Peyer's patch (tissue), 4 donors: ENCODE measurements at regions not wholly inside any gene's neighbourhood (a gene's known extent, or its start where the extent isn't known, plus 50 kb on each side); places are given as distances from the start of the nearest gene placed in this dataset.

Experiments
- DNase-seq, 3 donors: peaks; one replicate each; pipeline ENCODE4 v3.0.0-alpha.2; 2017 to 2019
- H3K27ac ChIP-seq, 4 donors: fragments of 200-600 bp; sonication (generic); one replicate each; pipeline ENCODE4 v1.5.1; 2016 to 2019
- H3K27me3 ChIP-seq, 2 donors: fragments of 200-600 bp; sonication (generic); one replicate each; pipeline ENCODE4 v1.5.1; 2019
- H3K36me3 ChIP-seq, 3 donors: fragments of 200-600 bp; sonication (generic); one replicate each; pipeline ENCODE4 v1.5.1; 2016 to 2019
- H3K4me1 ChIP-seq, 4 donors: fragments of 200-600 bp; sonication (generic); one replicate each; pipeline ENCODE4 v1.5.1; 2016 to 2019
- H3K4me3 ChIP-seq, 4 donors: fragments of 200-600 bp; sonication (generic); 1 replicate in 3 of 4; 2 replicates in 1 of 4; pipeline ENCODE4 v1.5.1; 2016 to 2019; ENCODE audit warnings: mild to moderate bottlenecking in 1 of 4
- H3K9me3 ChIP-seq, 4 donors: fragments of 200-600 bp; sonication (generic); one replicate each; pipeline ENCODE4 v1.5.1; 2016 to 2019; ENCODE audit warnings: mild to moderate bottlenecking in 1 of 4
- CTCF ChIP-seq, 6 experiments: fragments of 450-650 bp in 4 of 6; fragments of 200-600 bp in 2 of 6; sonication (generic) in 1 of 6; IDR thresholded peaks; one replicate each; pipeline ENCODE4 v1.5.1; 2017 to 2019; ENCODE audit warnings: antibody characterized with exemption in 6 of 6, mild to moderate bottlenecking in 3 of 6, moderate library complexity in 1 of 6
- POLR2A ChIP-seq, 2 donors: fragments of 450-650 bp; IDR thresholded peaks; one replicate each; pipeline ENCODE4 v1.5.1; 2017; ENCODE audit warnings: antibody characterized with exemption in 2 of 2, mild to moderate bottlenecking in 2 of 2, moderate library complexity in 2 of 2

- TF ChIP-seq CTCF (IDR thresholded peaks at IDR 0.05), result no peak
- DNase-seq, result no peak
- H3K4me1 ChIP-seq, result no peaks in the 10 kb centered on the region
- H3K9me3 ChIP-seq, result no peaks in the 10 kb centered on the region
- no peak overlapping the region for H3K27ac ChIP-seq
- H3K27me3 ChIP-seq, result no peaks in the 10 kb centered on the region
- H3K4me3 ChIP-seq, result no peak overlapping the region
- no peaks in the 10 kb centered on the region for H3K36me3 ChIP-seq
Observed at GRCh38 chr18:69216321-69216720, 184.4 kb upstream of the DOK6 start.

GRCh38 chr18:69217196-69218000, 183.3 kb upstream of the DOK6 start:
- no peak overlapping the region for H3K27ac ChIP-seq
- H3K9me3 ChIP-seq, result no peaks in the 10 kb centered on the region
- no peak for DNase-seq
- TF ChIP-seq POLR2A (IDR thresholded peaks at IDR 0.05) (no peak), CTCF (IDR thresholded peaks at IDR 0.05) (no peak)
- no peak overlapping the region for H3K4me3 ChIP-seq
- no peaks in the 10 kb centered on the region for H3K4me1 ChIP-seq
- H3K36me3 ChIP-seq, result no peaks in the 10 kb centered on the region
- H3K27me3 ChIP-seq, result no peaks in the 10 kb centered on the region

DNA sequence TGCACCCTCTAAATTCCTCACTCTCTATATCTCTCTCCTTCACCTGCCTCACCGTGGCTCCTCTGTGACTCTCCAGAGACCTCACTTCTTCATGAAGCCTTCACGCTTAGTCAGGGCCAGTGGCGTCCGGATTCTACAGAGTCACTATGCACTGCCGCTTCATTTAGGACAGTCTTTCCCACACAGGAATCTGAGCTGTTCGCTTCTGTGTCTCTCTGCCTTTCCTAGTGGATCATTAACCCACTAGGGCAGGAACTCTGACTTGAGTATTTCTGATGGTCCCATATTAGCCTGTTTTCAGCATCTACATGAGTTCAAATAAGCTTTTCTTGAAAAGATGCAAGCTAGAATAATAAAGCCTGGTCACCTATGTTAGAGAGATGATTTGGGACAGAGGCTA, 180.2 kb upstream of the DOK6 start:
- H3K4me3 ChIP-seq, result no peak overlapping the region
- no peaks in the 10 kb centered on the region for H3K36me3 ChIP-seq
- no peak overlapping the region for H3K27ac ChIP-seq
- no peaks in the 10 kb centered on the region for H3K27me3 ChIP-seq
- H3K9me3 ChIP-seq, result no peaks in the 10 kb centered on the region
- no peak for TF ChIP-seq POLR2A (IDR thresholded peaks at IDR 0.05)
- no peak for TF ChIP-seq CTCF (IDR thresholded peaks at IDR 0.05)
- no peak for DNase-seq
- H3K4me1 ChIP-seq, result no peaks in the 10 kb centered on the region

DNA sequence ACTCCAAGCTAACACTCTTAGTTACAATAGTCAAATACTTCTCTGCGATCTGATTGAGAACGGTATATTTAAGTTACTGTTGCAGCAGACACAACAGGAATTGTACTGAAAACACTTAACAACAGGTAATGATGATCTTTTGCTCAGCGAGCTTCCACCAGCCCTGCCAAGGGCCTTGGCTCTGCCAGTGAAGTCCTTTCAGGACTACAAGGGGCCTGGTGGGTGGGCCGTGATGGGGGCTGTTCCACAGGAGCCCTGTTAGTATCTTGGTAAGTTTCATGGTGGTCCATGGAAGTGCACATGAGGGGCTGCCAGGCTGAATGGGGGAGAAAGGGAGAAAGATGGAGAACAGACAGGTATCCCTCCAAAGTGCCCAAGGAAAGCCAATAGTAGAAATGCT, 178.6 kb upstream of the DOK6 start:
- Histone ChIP-seq H3K9me3 (no peaks in the 10 kb centered on the region), H3K4me1 (no peaks in the 10 kb centered on the region), H3K27ac (no peak overlapping the region), H3K27me3 (no peaks in the 10 kb centered on the region), H3K4me3 (no peak overlapping the region), H3K36me3 (no peaks in the 10 kb centered on the region)
- TF ChIP-seq CTCF (IDR thresholded peaks at IDR 0.05) (no peak), POLR2A (IDR thresholded peaks at IDR 0.05) (no peak)
- DNase-seq, result no peak

DNA sequence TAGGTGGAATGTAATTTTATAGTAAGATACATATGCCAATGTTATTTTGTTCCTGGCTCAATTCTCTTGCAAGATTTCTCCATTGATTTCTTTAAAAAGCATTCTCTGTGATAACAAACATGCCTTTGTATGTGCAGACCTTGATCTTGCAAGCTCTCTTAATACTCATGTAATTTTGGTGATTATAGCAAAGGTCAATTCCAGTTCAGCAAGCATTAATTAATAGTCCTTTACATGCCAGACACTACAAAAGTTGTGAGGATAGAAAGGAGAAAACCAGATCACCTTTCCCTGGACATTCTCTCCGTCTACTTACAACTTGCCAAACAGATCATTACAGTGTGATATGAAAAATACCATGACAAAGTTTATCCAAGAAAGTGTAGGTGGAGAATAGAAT, 173.7 kb upstream of the DOK6 start:
- no peak overlapping the region for H3K27ac ChIP-seq
- no peaks in the 10 kb centered on the region for H3K27me3 ChIP-seq
- H3K4me1 ChIP-seq, result no peaks in the 10 kb centered on the region

More for the DNA sequence above, 173.7 kb upstream of the DOK6 start:
- Histone ChIP-seq H3K4me3 (no peak overlapping the region), H3K9me3 (no peaks in the 10 kb centered on the region), H3K36me3 (no peaks in the 10 kb centered on the region)
- DNase-seq, result no peak
- TF ChIP-seq POLR2A (IDR thresholded peaks at IDR 0.05) (no peak), CTCF (IDR thresholded peaks at IDR 0.05) (no peak)
